CD4-positive, alpha-beta memory T cell (primary cell): ENCODE measurements at regions not wholly inside any gene's neighbourhood (a gene's known extent, or its start where the extent isn't known, plus 50 kb on each side); places are given as distances from the start of the nearest gene placed in this dataset.

Source experiments
- CTCF ChIA-PET: fragments of 350-600 bp; sonication (Branson Sonifier 250); formaldehyde crosslinking; loops from one replicate; lab custom pipeline; 2021; ENCODE audit warnings: inconsistent platforms; ENCODE audit not compliant: partially characterized antibody; lab: Charles Lee
- POLR2A ChIA-PET: fragments of 350-600 bp; sonication (Branson Sonifier 250); formaldehyde crosslinking; loops from one replicate; lab custom pipeline; 2021; ENCODE audit not compliant: partially characterized antibody; lab: Charles Lee
- DNase-seq, 5 donors: peaks; one replicate each; pipeline versions ENCODE4 v3.0.0 to v3.0.0-alpha.2; 2020 to 2022; ENCODE audit warnings: mixed read lengths in 1 of 5
- H3K27ac ChIP-seq: one replicate; pipeline ENCODE4 v1.7.0; 2013; ENCODE audit warnings: low read depth, low read length
- H3K27me3 ChIP-seq: 2 replicates; pipeline ENCODE4 v1.7.0; 2013; ENCODE audit warnings: mild to moderate bottlenecking, low read length, moderate library complexity; ENCODE audit not compliant: insufficient read depth
- H3K36me3 ChIP-seq: 2 replicates; pipeline ENCODE4 v1.7.0; 2013; ENCODE audit warnings: mild to moderate bottlenecking, low read length, moderate library complexity; ENCODE audit not compliant: insufficient read depth
- H3K4me1 ChIP-seq: 2 replicates; pipeline ENCODE4 v1.7.0; 2013; ENCODE audit warnings: mild to moderate bottlenecking, low read length, moderate library complexity; ENCODE audit not compliant: insufficient read depth
- H3K4me3 ChIP-seq, 2 donors: one replicate each; pipeline ENCODE4 v1.7.0; 2013; ENCODE audit warnings: low read length in 2 of 2, mild to moderate bottlenecking in 1 of 2
- H3K9me3 ChIP-seq, 2 donors: one replicate each; pipeline ENCODE4 v1.7.0; 2013; ENCODE audit warnings: low read length in 2 of 2, control low read depth in 1 of 2; ENCODE audit not compliant: control insufficient read depth in 1 of 2
- H3K27ac Mint-ChIP-seq, 7 donors: one replicate each; pipeline ENCODE4 v1.8.0; 2020 to 2021; ENCODE audit warnings: mixed read lengths in 7 of 7, mild to moderate bottlenecking in 6 of 7, inconsistent platforms in 3 of 7, moderate library complexity in 3 of 7
- H3K27me3 Mint-ChIP-seq, 2 donors: one replicate each; pipeline ENCODE4 v1.8.0; 2020 to 2021; ENCODE audit warnings: mixed read lengths in 2 of 2
- H3K36me3 Mint-ChIP-seq, 2 donors: one replicate each; pipeline ENCODE4 v1.8.0; 2020 to 2021; ENCODE audit warnings: mixed read lengths in 2 of 2, inconsistent platforms in 1 of 2, mild to moderate bottlenecking in 1 of 2
- H3K4me1 Mint-ChIP-seq, 4 donors: one replicate each; pipeline ENCODE4 v1.8.0; 2020 to 2021; ENCODE audit warnings: mixed read lengths in 4 of 4, mild to moderate bottlenecking in 1 of 4
- H3K4me3 Mint-ChIP-seq, 8 donors: one replicate each; pipeline ENCODE4 v1.8.0; 2020 to 2021; ENCODE audit warnings: mixed read lengths in 8 of 8, mild to moderate bottlenecking in 7 of 8, moderate library complexity in 6 of 8, inconsistent platforms in 3 of 8
- H3K9me3 Mint-ChIP-seq, 8 donors: one replicate each; pipeline ENCODE4 v1.8.0; 2020 to 2021; ENCODE audit warnings: mixed read lengths in 8 of 8, mild to moderate bottlenecking in 5 of 8, inconsistent platforms in 3 of 8, moderate library complexity in 1 of 8
- intact Hi-C: fragments of 100-400 bp; cut with micrococcal nuclease; formaldehyde crosslinking; loops from one replicate; pipeline ENCODE4 v1.15.1; 2023

GRCh38 chr15:38651328-38652038 is 86.9 kb upstream of the RASGRP1 start:
- Histone ChIP-seq H3K9me3 (no peaks in the 10 kb centered on the region), H3K27ac (peak overlapping the region; percentile 59), H3K4me1 (peaks cover 98% of the 10 kb centered on the region), H3K36me3 (no peaks in the 10 kb centered on the region), H3K27me3 (no peaks in the 10 kb centered on the region), H3K4me3 (peak overlapping the region; percentile 32 to 37)
- peak overlapping the region; percentile 82 to 91 (median 86) for H3K4me3 Mint-ChIP-seq
- H3K27ac Mint-ChIP-seq: peak overlapping the region; percentile 93 to 98 (median 96)
- ChIA-PET CTCF (interaction anchor here (0.8 to 19.7 kb wide), 17 partner anchors 8 to 177 kb away, joined by 3 to 451 read pairs (median 7); partner anchors contain the start of gene RASGRP1), POLR2A (interaction anchor here (0.7 to 19.4 kb wide), 23 partner anchors 9 to 972 kb away, joined by 3 to 520 read pairs (median 6); partner anchors contain the start of gene RASGRP1)
- intact Hi-C loops: loop anchor here (1.0 to 2.0 kb wide), 2 partner anchors 41 to 87 kb away; partner anchors contain the start of gene RASGRP1
- no peaks in the 10 kb centered on the region for H3K36me3 Mint-ChIP-seq
- peaks cover 68 to 92% (median 79%) of the 10 kb centered on the region in 4 donors for H3K4me1 Mint-ChIP-seq
- peaks cover 0 to 3% (median 0%) of the 10 kb centered on the region in 8 donors for H3K9me3 Mint-ChIP-seq
- H3K27me3 Mint-ChIP-seq: no peaks in the 10 kb centered on the region
- DNase-seq: peak; percentile 74 to 81 (median 75)

GRCh38 chr15:38652183-38652794 is 87.7 kb upstream of the RASGRP1 start:
- Histone ChIP-seq H3K9me3 (no peaks in the 10 kb centered on the region), H3K27ac (peak overlapping the region; percentile 59), H3K36me3 (no peaks in the 10 kb centered on the region), H3K4me1 (peaks cover 91% of the 10 kb centered on the region), H3K4me3 (peak overlapping the region; percentile 11 to 37), H3K27me3 (no peaks in the 10 kb centered on the region)
- H3K27me3 Mint-ChIP-seq: no peaks in the 10 kb centered on the region
- H3K36me3 Mint-ChIP-seq: no peaks in the 10 kb centered on the region
- POLR2A ChIA-PET: interaction anchor here (0.8 to 19.4 kb wide), 23 partner anchors 10 to 971 kb away, joined by 3 to 520 read pairs (median 10); partner anchors contain the start of genes FAM98B and RASGRP1
- H3K4me3 Mint-ChIP-seq: peak overlapping the region; percentile 82 to 91 (median 86)
- H3K27ac Mint-ChIP-seq: peak overlapping the region; percentile 93 to 98 (median 96)
- CTCF ChIA-PET: interaction anchor here (0.6 to 19.7 kb wide), 28 partner anchors 9 to 179 kb away, joined by 3 to 451 read pairs (median 7); partner anchors contain the start of gene RASGRP1
- intact Hi-C loops: loop anchor here (2.0 kb wide), 1 partner anchor 41 kb away; no protein-coding TSS in a partner anchor
- H3K4me1 Mint-ChIP-seq: peaks cover 61 to 83% (median 72%) of the 10 kb centered on the region in 4 donors
- H3K9me3 Mint-ChIP-seq: peaks cover 0 to 3% (median 0%) of the 10 kb centered on the region in 8 donors
- no peak for DNase-seq

- H3K27ac ChIP-seq: peak overlapping the region; percentile 59
Measured at GRCh38 chr15:38652998-38653397, 88.4 kb upstream of the RASGRP1 start.

GRCh38 chr15:38658431-38658830 is 93.8 kb upstream of the RASGRP1 start:
- H3K4me1 Mint-ChIP-seq: peaks cover 36 to 70% (median 53%) of the 10 kb centered on the region in 4 donors
- no peaks in the 10 kb centered on the region for H3K27me3 Mint-ChIP-seq
- ChIA-PET POLR2A (interaction anchor here (0.7 to 19.4 kb wide), 6 partner anchors 12 to 1792 kb away, joined by 3 to 520 read pairs (median 4); partner anchors contain the start of gene RASGRP1), CTCF (interaction anchor here (1.0 to 19.7 kb wide), 5 partner anchors 9 to 95 kb away, joined by 3 to 451 read pairs (median 7); partner anchors contain the start of gene RASGRP1)
- H3K27ac ChIP-seq: no peak overlapping the region
- H3K4me3 Mint-ChIP-seq: peak overlapping the region in 4 of 8 donors; percentile 14 to 73 (median 50)
- H3K36me3 ChIP-seq: no peaks in the 10 kb centered on the region
- H3K9me3 ChIP-seq: no peaks in the 10 kb centered on the region
- intact Hi-C loops: no loop called here
- H3K4me3 ChIP-seq: no peak overlapping the region
- no peaks in the 10 kb centered on the region for H3K36me3 Mint-ChIP-seq
- peaks cover 65% of the 10 kb centered on the region for H3K4me1 ChIP-seq
- H3K27ac Mint-ChIP-seq: peak overlapping the region in 5 of 7 donors; percentile 3 to 80 (median 44)
- no peak for DNase-seq
- H3K27me3 ChIP-seq: no peaks in the 10 kb centered on the region
- peaks cover 0 to 3% (median 0%) of the 10 kb centered on the region in 8 donors for H3K9me3 Mint-ChIP-seq

More at GRCh38 chr15:38652998-38653397, 88.4 kb upstream of the RASGRP1 start:
- H3K4me1 Mint-ChIP-seq: peaks cover 61 to 83% (median 70%) of the 10 kb centered on the region in 4 donors
- H3K4me3 ChIP-seq: peak overlapping the region; percentile 11 to 37
- H3K27me3 ChIP-seq: no peaks in the 10 kb centered on the region
- H3K4me1 ChIP-seq: peaks cover 87% of the 10 kb centered on the region
- H3K36me3 ChIP-seq: no peaks in the 10 kb centered on the region
- no peaks in the 10 kb centered on the region for H3K27me3 Mint-ChIP-seq
- H3K27ac Mint-ChIP-seq: peak overlapping the region; percentile 93 to 98 (median 96)
- peak overlapping the region; percentile 82 to 91 (median 86) for H3K4me3 Mint-ChIP-seq
- CTCF ChIA-PET: interaction anchor here (0.6 to 19.7 kb wide), 30 partner anchors 10 to 180 kb away, joined by 3 to 451 read pairs (median 5); partner anchors contain the start of gene RASGRP1
- POLR2A ChIA-PET: interaction anchor here (0.6 to 19.4 kb wide), 24 partner anchors 11 to 399 kb away, joined by 3 to 520 read pairs (median 9); partner anchors contain the start of genes FAM98B and RASGRP1
- peaks cover 0 to 3% (median 0%) of the 10 kb centered on the region in 8 donors for H3K9me3 Mint-ChIP-seq
- H3K9me3 ChIP-seq: no peaks in the 10 kb centered on the region
- H3K36me3 Mint-ChIP-seq: no peaks in the 10 kb centered on the region
- peak; percentile 91 to 94 (median 91) for DNase-seq
- intact Hi-C loops: loop anchor here (1.0 to 2.0 kb wide), 4 partner anchors 12 to 42 kb away; no protein-coding TSS in a partner anchor

- Histone ChIP-seq H3K4me3 (no peak overlapping the region), H3K9me3 (no peaks in the 10 kb centered on the region), H3K27ac (no peak overlapping the region), H3K27me3 (no peaks in the 10 kb centered on the region), H3K36me3 (no peaks in the 10 kb centered on the region), H3K4me1 (peaks cover 62% of the 10 kb centered on the region)
- peak overlapping the region; percentile 23 to 90 (median 86) for H3K27ac Mint-ChIP-seq
- ChIA-PET CTCF (interaction anchor here (2.2 to 19.7 kb wide), 5 partner anchors 8 to 97 kb away, joined by 5 to 451 read pairs (median 16); partner anchors contain the start of gene RASGRP1), POLR2A (interaction anchor here (1.0 to 22.6 kb wide), 4 partner anchors 5 to 96 kb away, joined by 3 to 520 read pairs (median 268); partner anchors contain the start of gene RASGRP1)
- H3K4me1 Mint-ChIP-seq: peaks cover 39 to 69% (median 53%) of the 10 kb centered on the region in 4 donors
- H3K9me3 Mint-ChIP-seq: peaks cover 0 to 2% (median 0%) of the 10 kb centered on the region in 8 donors
- DNase-seq: peak in 2 of 5 donors; percentile 32 to 64
- H3K4me3 Mint-ChIP-seq: peak overlapping the region in 6 of 8 donors; percentile 3 to 76 (median 62)
- H3K36me3 Mint-ChIP-seq: no peaks in the 10 kb centered on the region
- no peaks in the 10 kb centered on the region for H3K27me3 Mint-ChIP-seq
- intact Hi-C loops: no loop called here
Measured at GRCh38 chr15:38660738-38661137, 96.1 kb upstream of the RASGRP1 start.

- H3K4me1 Mint-ChIP-seq: peaks cover 48 to 81% (median 64%) of the 10 kb centered on the region in 4 donors
- no peaks in the 10 kb centered on the region for H3K27me3 ChIP-seq
- peaks cover 0 to 4% (median 0%) of the 10 kb centered on the region in 8 donors for H3K9me3 Mint-ChIP-seq
- H3K36me3 ChIP-seq: no peaks in the 10 kb centered on the region
- no peaks in the 10 kb centered on the region for H3K27me3 Mint-ChIP-seq
- intact Hi-C loops: no loop called here
- peak overlapping the region in 2 of 7 donors; percentile 37 to 69 for H3K27ac Mint-ChIP-seq
- ChIA-PET CTCF (interaction anchor here (0.7 to 19.7 kb wide), 8 partner anchors 8 to 1517 kb away, joined by 3 to 451 read pairs (median 8); partner anchors contain the start of gene RASGRP1), POLR2A (interaction anchor here (0.8 to 22.6 kb wide), 5 partner anchors 6 to 98 kb away, joined by 5 to 520 read pairs (median 17); partner anchors contain the start of gene RASGRP1)
- no peak overlapping the region for H3K27ac ChIP-seq
- peaks cover 69% of the 10 kb centered on the region for H3K4me1 ChIP-seq
- DNase-seq: no peak
- no peaks in the 10 kb centered on the region for H3K9me3 ChIP-seq
- H3K36me3 Mint-ChIP-seq: no peaks in the 10 kb centered on the region
- peak overlapping the region in 2 of 8 donors; percentile 7 to 22 for H3K4me3 Mint-ChIP-seq
- H3K4me3 ChIP-seq: no peak overlapping the region
Measured at GRCh38 chr15:38662033-38662802, 97.6 kb upstream of the RASGRP1 start.
